Mesodermal cell (in vitro differentiated cells): ENCODE measurements at regions not wholly inside any gene's neighbourhood (a gene's known extent, or its start where the extent isn't known, plus 50 kb on each side); places are given as distances from the start of the nearest gene placed in this dataset.

Experiments
- H3K27ac ChIP-seq: 2 replicates; pipeline ENCODE4 v1.7.0; 2013; ENCODE audit warnings: mild to moderate bottlenecking, low read depth, low read length, moderate library complexity; ENCODE audit not compliant: severe bottlenecking
- H3K36me3 ChIP-seq: 2 replicates; pipeline ENCODE4 v1.7.1; 2013; ENCODE audit warnings: mild to moderate bottlenecking, low read length, moderate library complexity; ENCODE audit not compliant: control insufficient read depth, insufficient read depth
- H3K4me1 ChIP-seq: one replicate; pipeline ENCODE4 v1.7.1; 2013; ENCODE audit warnings: mild to moderate bottlenecking, low read length; ENCODE audit not compliant: insufficient read depth, control insufficient read depth, poor library complexity, severe bottlenecking
- H3K4me3 ChIP-seq: 2 replicates; pipeline ENCODE4 v1.7.0; 2013; ENCODE audit warnings: low read length, control low read depth, mild to moderate bottlenecking; ENCODE audit not compliant: insufficient read depth, poor library complexity, severe bottlenecking; ENCODE audit errors: extremely low read depth
- H3K9me3 ChIP-seq: 2 replicates; pipeline ENCODE4 v1.7.1; 2013; ENCODE audit warnings: mild to moderate bottlenecking, low read length, moderate library complexity; ENCODE audit not compliant: control insufficient read depth
- WGBS, 2 experiments: methylation state at CpG; one replicate each; pipeline ENCODE4 v1.1.5; 2013; ENCODE audit warnings: missing lambda C conversion rate in 2 of 2; ENCODE audit not compliant: insufficient coverage in 2 of 2; 5-methylcytosine and 5-hydroxymethylcytosine counted together

DNA sequence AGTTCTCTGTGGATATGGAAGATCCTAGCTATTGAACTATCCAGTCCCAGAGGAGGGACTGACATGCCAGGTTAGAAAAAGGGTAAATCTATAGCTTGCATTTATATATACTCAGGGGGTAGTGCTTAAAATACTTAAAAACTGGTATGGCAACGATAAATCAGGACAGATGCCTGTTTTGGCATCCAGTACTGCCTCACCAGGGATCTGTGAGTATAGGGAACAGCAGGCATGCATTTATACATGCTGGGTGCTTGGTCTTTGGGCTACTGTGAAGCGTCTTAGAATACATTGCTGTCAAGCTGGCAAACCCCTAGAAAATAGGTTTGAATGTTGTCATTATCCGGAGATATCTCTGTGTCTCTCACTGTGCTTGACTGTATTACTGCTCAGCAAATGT is 94.2 kb upstream of the DRD2 start:
- H3K4me1 ChIP-seq = no peaks in the 10 kb centered on the region
- no peak overlapping the region for H3K4me3 ChIP-seq
- WGBS, 2 experiments = 92 to 96% methylated on average over 3 of the region's 3 CpGs
- no peaks in the 10 kb centered on the region for H3K36me3 ChIP-seq
- H3K27ac ChIP-seq = no peak overlapping the region
- no peaks in the 10 kb centered on the region for H3K9me3 ChIP-seq

DNA sequence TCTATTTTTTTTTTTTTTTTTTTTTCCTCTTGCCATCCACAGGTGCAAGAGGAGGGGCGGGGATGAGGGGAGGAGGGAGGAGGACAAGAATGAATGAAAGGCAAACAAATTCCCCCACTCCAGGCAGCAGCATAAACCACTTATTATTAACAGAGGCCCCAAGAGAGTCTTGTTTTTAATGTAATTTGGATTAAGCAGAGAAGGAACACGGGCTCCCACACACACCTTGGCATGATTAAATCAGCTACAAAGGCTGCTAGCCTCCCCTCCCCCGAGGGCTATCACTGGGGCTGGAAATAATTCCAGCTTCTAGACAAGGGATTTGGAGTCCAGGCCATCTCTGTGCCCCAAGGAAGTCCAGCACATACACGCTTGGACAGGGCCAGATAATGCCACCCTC is 93.4 kb upstream of the DRD2 start:
- H3K36me3 ChIP-seq = no peaks in the 10 kb centered on the region
- no peak overlapping the region for H3K27ac ChIP-seq
- no peaks in the 10 kb centered on the region for H3K9me3 ChIP-seq
- no peaks in the 10 kb centered on the region for H3K4me1 ChIP-seq
- no peak overlapping the region for H3K4me3 ChIP-seq
- 56 to 79% methylated on average over 2 to 3 of the region's 4 CpGs for WGBS, 2 experiments

DNA sequence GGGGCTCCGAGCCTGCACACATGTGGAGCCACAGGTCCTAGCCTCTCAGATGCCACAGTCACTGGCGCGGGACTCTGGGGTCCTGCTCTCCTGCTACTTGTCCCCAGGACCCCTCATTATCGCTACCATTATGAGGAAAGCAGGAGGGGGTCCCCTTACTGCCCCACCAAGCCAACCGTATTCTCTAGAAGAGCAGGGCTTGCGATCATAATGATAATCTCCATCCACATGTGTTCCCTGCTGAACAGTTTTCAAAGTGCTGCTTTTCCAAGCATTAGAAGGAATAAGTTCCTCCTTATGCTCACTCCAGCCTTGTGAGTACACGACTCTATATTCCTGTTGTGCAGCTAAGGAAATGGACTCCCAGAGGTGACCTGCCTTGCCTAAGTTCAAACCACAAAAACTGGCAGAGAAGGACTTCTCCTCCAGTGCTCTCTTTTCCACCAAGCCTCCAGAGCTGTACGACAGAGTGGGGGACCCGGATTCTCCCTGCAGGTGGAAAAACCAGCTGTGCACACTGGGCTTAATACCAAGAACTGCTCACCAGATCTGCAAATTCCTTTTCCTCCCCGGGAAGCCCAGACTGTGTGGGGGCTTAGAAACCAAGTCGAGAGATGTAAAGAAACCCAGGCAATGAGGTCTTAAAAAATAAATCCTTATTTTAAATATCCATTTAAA is 92.8 kb upstream of the DRD2 start:
- Histone ChIP-seq H3K27ac (no peak overlapping the region), H3K9me3 (no peaks in the 10 kb centered on the region), H3K4me3 (no peak overlapping the region), H3K36me3 (no peaks in the 10 kb centered on the region), H3K4me1 (no peaks in the 10 kb centered on the region)
- 72 to 82% methylated on average over 7 to 9 of the region's 11 CpGs for WGBS, 2 experiments

DNA sequence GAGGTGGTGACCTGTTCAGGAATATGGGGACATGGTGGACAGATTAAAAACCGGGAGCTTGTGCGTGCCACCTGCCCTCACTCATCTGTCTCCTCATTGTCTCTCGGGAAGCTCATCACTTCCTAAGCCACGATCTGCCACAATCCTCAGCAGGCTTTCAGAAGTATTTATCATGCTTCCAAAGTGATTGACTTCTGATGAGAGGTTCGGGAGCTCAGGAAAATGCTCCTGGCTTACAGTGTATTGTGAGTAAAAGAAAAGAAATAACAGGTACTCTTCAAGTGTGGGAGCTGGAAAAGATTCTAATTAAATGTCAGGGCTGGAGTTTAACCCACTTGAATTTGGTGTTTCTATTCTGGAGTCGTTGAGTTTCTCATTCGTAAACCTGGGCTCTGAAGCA is 91.9 kb upstream of the DRD2 start:
- WGBS, 2 experiments = 85 to 90% methylated on average over 2 to 4 of the region's 7 CpGs
- Histone ChIP-seq H3K27ac (no peak overlapping the region), H3K4me1 (no peaks in the 10 kb centered on the region), H3K9me3 (no peaks in the 10 kb centered on the region), H3K36me3 (no peaks in the 10 kb centered on the region), H3K4me3 (no peak overlapping the region)

DNA sequence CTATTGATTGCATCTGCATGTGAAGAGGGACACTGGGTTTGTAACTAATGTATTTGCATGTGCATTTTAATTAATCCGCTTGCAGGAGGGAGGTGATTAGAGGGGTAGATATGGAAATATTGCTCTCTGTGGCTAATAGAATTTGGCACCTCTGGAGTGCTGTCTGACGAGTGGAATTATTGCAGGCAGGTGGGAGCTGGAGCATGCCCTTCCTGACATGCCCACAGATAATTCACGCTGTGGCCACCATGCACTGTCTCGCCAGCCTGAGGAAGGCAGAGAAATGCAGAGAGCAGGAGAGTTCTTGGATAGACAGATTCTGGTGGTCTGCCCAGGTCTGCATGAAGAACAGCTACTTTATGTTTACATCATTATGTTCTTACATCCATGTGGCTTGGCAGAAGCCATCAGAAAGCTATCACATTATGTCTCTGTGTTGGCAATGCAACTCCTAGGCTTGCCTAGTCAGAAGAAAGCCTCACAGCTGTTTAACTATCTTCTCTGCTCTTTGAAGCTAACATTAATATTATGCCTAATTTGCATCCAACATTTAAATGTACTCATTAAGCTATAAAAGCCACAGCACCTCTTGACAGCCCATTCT is 89.4 kb upstream of the DRD2 start:
- Histone ChIP-seq H3K36me3 (no peaks in the 10 kb centered on the region), H3K4me3 (no peak overlapping the region), H3K27ac (no peak overlapping the region), H3K4me1 (no peaks in the 10 kb centered on the region), H3K9me3 (no peaks in the 10 kb centered on the region)
- WGBS, 2 experiments = 80 to 93% methylated on average over 3 to 4 of the region's 4 CpGs

DNA sequence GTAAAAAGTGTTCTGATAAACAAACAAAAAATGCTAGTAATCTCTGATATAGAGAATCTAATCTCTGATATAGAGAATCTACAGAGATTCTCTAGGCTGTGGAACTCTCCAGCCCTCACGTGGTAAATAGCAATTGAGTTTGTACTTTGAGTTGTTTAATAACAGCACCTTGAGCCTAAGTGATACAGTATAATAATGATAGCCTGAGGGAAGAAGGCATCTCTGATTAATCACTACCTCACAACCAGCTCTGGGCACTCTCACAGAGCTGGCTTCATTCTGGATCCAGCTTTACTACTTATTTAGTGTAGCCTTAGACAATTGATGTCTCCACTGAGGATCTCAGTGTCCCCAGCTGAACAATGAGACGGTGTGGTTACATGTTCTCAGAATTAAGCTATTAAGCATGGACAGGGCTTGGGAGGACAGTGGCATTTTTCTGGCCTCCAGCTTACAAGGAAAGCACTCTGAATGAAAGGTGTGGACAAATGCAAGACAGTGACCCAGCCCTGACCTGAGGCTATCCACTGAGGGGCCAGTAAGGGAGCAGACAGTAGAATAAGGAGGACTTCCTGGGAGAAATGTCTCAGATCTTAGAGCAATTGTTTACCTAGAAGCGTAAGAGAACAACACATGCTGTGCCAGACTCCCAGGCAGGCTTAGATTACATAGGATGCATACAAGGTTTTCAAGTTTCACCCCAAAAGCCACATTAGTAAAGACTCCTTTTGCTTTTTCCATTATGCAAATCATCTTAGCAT is 88.7 kb upstream of the DRD2 start:
- Histone ChIP-seq H3K9me3 (no peaks in the 10 kb centered on the region), H3K36me3 (no peaks in the 10 kb centered on the region), H3K27ac (no peak overlapping the region), H3K4me1 (no peaks in the 10 kb centered on the region), H3K4me3 (no peak overlapping the region)
- WGBS, 2 experiments = 62 to 94% methylated on average over 2 of the region's 3 CpGs

DNA sequence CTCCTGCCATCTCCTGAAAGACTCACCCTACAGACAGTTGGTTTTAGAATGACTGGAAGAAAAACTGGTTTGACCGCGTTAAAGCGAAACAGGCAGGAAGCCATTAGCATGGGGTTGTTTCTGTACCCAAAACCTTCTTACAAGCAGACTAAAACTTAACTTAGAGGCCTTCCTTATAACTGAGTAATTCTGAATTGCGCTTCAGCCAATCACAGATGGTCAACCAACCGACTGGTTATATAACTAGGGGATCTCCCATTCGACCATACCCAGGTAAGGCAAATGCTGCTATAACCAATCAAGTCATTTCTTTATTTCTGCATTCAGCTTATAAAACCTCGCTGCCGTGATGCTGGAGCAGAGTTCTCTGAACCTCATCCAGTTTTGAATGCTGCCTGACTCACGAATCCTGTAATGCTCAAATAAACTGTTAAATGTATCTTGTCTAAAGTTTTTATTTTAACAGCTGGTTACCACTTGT is 87.8 kb upstream of the DRD2 start:
- Histone ChIP-seq H3K36me3 (no peaks in the 10 kb centered on the region), H3K27ac (no peak overlapping the region), H3K4me3 (no peak overlapping the region), H3K9me3 (no peaks in the 10 kb centered on the region), H3K4me1 (no peaks in the 10 kb centered on the region)
- 94% methylated on average over 6 to 8 of the region's 9 CpGs for WGBS, 2 experiments

DNA sequence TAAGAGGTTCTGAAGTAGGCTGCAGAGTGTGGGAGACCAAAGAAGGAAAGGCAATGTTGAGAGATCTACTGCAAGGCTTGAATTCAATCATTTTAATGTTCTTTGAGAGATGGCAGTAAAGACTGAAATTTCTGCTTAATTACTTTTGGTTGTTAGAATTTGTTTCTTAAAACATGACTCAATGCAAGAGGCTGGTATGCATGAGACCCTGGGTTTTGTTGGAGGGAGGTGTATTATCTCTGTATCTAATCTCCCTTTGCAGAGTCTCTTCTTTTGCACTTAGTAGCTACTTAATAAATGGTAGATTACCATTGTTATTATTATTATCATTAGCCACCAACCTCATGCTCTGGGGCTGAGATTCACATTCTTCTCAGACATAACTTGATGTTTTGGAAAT is 87.4 kb upstream of the DRD2 start:
- Histone ChIP-seq H3K36me3 (no peaks in the 10 kb centered on the region), H3K27ac (no peak overlapping the region)

DNA sequence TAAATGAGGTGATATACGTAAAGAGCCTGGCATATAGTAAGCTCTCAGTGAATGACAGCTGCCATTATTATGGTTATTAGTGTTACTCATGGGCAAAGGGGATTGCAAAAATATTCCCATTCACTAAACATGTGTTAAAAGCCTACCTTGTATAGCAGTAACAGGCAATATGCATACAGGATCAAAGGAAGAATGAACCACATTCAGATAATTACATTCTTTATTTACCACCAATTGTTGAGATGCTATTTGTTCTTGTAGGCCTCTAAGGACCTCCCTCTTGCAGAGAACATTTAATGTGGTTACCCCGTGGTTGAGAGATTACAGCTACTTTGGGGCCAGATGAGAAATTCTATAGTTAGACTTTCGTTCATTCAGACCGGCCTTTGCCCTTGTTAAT is 82.7 kb upstream of the DRD2 start:
- 83 to 93% methylated on average over 1 to 2 of the region's 4 CpGs for WGBS, 2 experiments
- Histone ChIP-seq H3K27ac (no peak overlapping the region), H3K4me1 (peaks cover 21% of the 10 kb centered on the region), H3K4me3 (no peak overlapping the region), H3K36me3 (no peaks in the 10 kb centered on the region), H3K9me3 (no peaks in the 10 kb centered on the region)

More for the DNA sequence above, 87.4 kb upstream of the DRD2 start:
- H3K4me1 ChIP-seq = no peaks in the 10 kb centered on the region
- no peak overlapping the region for H3K4me3 ChIP-seq
- no peaks in the 10 kb centered on the region for H3K9me3 ChIP-seq

DNA sequence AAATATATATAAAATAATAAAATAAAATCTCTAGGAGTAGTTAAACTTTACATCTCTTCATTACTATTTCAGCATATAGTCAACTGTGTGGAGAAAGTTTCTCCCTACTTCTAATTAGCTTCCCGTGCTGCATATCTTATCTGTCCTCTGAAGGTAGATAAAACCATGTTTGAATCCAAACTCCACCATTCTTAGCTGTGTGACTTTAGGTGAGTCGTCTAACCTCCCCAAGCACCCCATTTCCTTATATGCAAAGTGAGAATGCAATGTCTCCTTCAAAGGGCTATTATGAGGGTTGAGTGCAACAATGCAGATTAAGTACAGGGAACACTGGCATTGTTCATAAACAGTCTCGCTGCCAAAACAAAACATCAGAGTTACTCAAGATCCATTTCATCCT is 80.8 kb upstream of the DRD2 start:
- no peaks in the 10 kb centered on the region for H3K9me3 ChIP-seq
- H3K27ac ChIP-seq = no peak overlapping the region
- no peak overlapping the region for H3K4me3 ChIP-seq
- H3K36me3 ChIP-seq = no peaks in the 10 kb centered on the region
- H3K4me1 ChIP-seq = peaks cover 30% of the 10 kb centered on the region
- 82% methylated on average over 1 of the region's 3 CpGs; no CpG with 5 or more reads in 1 of the 2 experiments for WGBS, 2 experiments
